ENCODE measurements at regions not wholly inside any gene's neighbourhood (a gene's known extent, or its start where the extent isn't known, plus 50 kb on each side); places are given as distances from the start of the nearest gene placed in this dataset.

GRCh38 chr15:91627473-91628278 lies 225.8 kb upstream of the SLCO3A1 start:
- intact Hi-C loops (cut with DNase I) = no loop called here
- WGBS (ENCODE audit: insufficient coverage, low coverage, low lambda C conversion rate, missing lambda C conversion rate) = 34% methylated on average over 3 of the region's 11 CpGs
- Histone ChIP-seq H3K27me3 (no peaks in the 10 kb centered on the region), H3K27ac (no peak overlapping the region), H3K9me3 (peaks cover 0 to 3% (median 0%) of the 10 kb centered on the region in 4 donors), H3K36me3 (no peaks in the 10 kb centered on the region), H3K4me3 (no peak overlapping the region), H3K4me1 (no peaks in the 10 kb centered on the region)
- ATAC-seq (peak; percentile 33 to 83 (median 80)), DNase-seq (peak in 2 of 3 donors; percentile 42 to 73)
- no peak for TF ChIP-seq CTCF (IDR thresholded peaks at IDR 0.05)
- TF ChIP-seq POLR2A (IDR thresholded peaks at IDR 0.05) = no peak

- H3K27ac ChIP-seq = no peak overlapping the region
Measured at GRCh38 chr15:91630090-91630489, 223.4 kb upstream of the SLCO3A1 start.

GRCh38 chr15:91632176-91632575 lies 221.3 kb upstream of the SLCO3A1 start:
- Histone ChIP-seq H3K9me3 (peaks cover 0 to 3% (median 0%) of the 10 kb centered on the region in 4 donors), H3K36me3 (no peaks in the 10 kb centered on the region), H3K27ac (no peak overlapping the region), H3K4me3 (no peak overlapping the region), H3K27me3 (no peaks in the 10 kb centered on the region), H3K4me1 (no peaks in the 10 kb centered on the region)
- no peak for TF ChIP-seq POLR2A (IDR thresholded peaks at IDR 0.05)
- TF ChIP-seq CTCF (IDR thresholded peaks at IDR 0.05) = no peak
- 79% methylated on average over 2 of the region's 2 CpGs for WGBS (ENCODE audit: insufficient coverage, low coverage, low lambda C conversion rate, missing lambda C conversion rate)
- intact Hi-C loops (cut with DNase I) = no loop called here
- ATAC-seq = no peak
- no peak for DNase-seq

More at GRCh38 chr15:91630090-91630489, 223.4 kb upstream of the SLCO3A1 start:
- Histone ChIP-seq H3K9me3 (peaks cover 0 to 3% (median 0%) of the 10 kb centered on the region in 4 donors), H3K27me3 (no peaks in the 10 kb centered on the region), H3K36me3 (no peaks in the 10 kb centered on the region), H3K4me1 (no peaks in the 10 kb centered on the region), H3K4me3 (no peak overlapping the region)
- ATAC-seq (no peak), DNase-seq (no peak)
- 40% methylated on average over 5 of the region's 6 CpGs for WGBS (ENCODE audit: insufficient coverage, low coverage, low lambda C conversion rate, missing lambda C conversion rate)
- no peak for TF ChIP-seq CTCF (IDR thresholded peaks at IDR 0.05)
- no peak for TF ChIP-seq POLR2A (IDR thresholded peaks at IDR 0.05)
- intact Hi-C loops (cut with DNase I) = no loop called here

GRCh38 chr15:91632981-91633380 lies 220.5 kb upstream of the SLCO3A1 start:
- peaks cover 0 to 3% (median 0%) of the 10 kb centered on the region in 4 donors for H3K9me3 ChIP-seq
- no peaks in the 10 kb centered on the region for H3K27me3 ChIP-seq
- no peak overlapping the region for H3K27ac ChIP-seq
- ATAC-seq = no peak
- intact Hi-C loops (cut with DNase I) = no loop called here
- no peaks in the 10 kb centered on the region for H3K4me1 ChIP-seq
- no peak overlapping the region for H3K4me3 ChIP-seq
- 81% methylated on average over 3 of the region's 9 CpGs for WGBS (ENCODE audit: insufficient coverage, low coverage, low lambda C conversion rate, missing lambda C conversion rate)
- no peak for DNase-seq
- H3K36me3 ChIP-seq = no peaks in the 10 kb centered on the region
- no peak for TF ChIP-seq POLR2A (IDR thresholded peaks at IDR 0.05)

- H3K4me1 ChIP-seq = no peaks in the 10 kb centered on the region
- intact Hi-C loops (cut with DNase I) = no loop called here
- DNase-seq (no peak), ATAC-seq (peak; percentile 14 to 65 (median 48))
- TF ChIP-seq POLR2A (IDR thresholded peaks at IDR 0.05) = no peak
- no peak for TF ChIP-seq CTCF (IDR thresholded peaks at IDR 0.05)
- no peaks in the 10 kb centered on the region for H3K9me3 ChIP-seq
- no peak overlapping the region for H3K27ac ChIP-seq
- H3K36me3 ChIP-seq = no peaks in the 10 kb centered on the region
- 30% methylated on average over 3 of the region's 3 CpGs for WGBS (ENCODE audit: insufficient coverage, low coverage, low lambda C conversion rate, missing lambda C conversion rate)
- H3K4me3 ChIP-seq = no peak overlapping the region
- H3K27me3 ChIP-seq = no peaks in the 10 kb centered on the region
Measured at GRCh38 chr15:91634179-91634578, 219.3 kb upstream of the SLCO3A1 start.
